ENCODE measurements at regions not wholly inside any gene's neighbourhood (a gene's known extent, or its start where the extent isn't known, plus 50 kb on each side); places are given as distances from the start of the nearest gene placed in this dataset.
"Not testable (repeated sequence)": the region's sequence is repeated elsewhere in the genome, so short reads cannot be mapped to it uniquely, and the experiment has no call there.

DNA sequence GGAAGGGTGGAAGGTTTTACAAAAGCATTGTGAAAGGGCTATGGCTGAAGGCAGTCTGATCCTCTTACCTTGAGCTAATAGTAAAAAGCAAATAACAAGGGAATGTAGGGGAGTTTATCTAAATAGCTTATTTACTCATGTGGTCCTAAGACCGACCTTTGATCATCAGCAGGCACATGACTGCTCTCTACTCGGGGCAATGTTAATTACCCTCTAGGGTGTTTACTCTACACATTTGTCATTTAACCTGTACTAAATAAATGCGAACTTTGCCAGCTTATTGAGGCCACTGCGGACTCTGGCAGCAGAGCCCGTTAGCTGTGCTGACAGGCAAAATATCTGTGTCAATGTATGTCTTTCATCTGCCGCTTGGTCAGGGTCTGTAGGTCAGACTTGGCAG is 768.3 kb upstream of the ATXN7L3B start:
- intact Hi-C loops (cut with DNase I), result no loop called here
- DNase-seq (no peak), ATAC-seq (no peak)

DNA sequence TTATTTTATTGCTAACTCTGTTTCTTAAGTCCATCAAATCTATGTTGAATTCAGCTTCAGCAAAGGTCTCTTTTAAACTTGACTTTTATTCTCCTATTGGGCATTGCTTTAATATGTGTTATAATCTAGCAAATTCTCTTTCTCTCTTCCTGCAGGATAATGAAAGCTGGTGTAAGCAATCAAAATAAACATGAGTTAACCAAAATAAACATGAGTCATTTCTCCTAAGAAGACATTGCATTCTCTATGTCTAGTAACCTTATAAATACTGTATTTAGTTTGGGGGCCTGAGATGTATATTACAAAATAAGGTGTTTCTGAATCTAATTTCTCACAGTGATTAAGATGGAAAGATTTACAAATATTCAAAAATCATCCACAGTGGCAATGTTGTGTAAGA is 739.1 kb upstream of the ATXN7L3B start:
- ATAC-seq, result no peak
- no peak for DNase-seq
- intact Hi-C loops (cut with DNase I), result no loop called here

DNA sequence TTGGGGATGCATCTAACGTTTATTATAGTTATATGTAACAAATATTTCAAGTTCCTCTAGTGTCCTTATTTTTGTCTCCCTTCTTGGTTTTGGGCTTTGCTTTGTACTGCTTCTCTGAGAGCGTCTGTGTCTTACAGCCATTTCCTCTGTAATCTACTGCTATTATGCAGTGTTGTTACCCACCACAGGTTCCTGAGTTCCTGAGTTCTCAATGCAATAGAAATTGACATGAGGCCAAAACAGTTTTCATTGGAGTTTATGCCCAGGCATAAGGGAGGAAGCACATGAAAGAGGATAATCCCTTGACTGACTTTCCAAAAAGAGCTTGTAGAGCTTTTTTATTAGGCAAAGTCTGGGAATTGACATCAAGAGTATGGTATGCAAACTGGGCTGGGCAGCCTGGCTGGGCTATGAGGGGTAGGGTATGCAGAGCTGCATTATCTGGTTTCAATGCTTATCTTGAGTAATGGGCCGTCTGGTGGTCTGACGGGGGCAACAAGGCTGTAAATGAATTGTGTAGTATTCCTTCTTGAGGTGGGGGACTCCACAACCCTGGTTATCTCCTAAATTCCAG is 722.5 kb upstream of the ATXN7L3B start:
- no peak for DNase-seq
- intact Hi-C loops (cut with DNase I), result no loop called here
- no peak for ATAC-seq

DNA sequence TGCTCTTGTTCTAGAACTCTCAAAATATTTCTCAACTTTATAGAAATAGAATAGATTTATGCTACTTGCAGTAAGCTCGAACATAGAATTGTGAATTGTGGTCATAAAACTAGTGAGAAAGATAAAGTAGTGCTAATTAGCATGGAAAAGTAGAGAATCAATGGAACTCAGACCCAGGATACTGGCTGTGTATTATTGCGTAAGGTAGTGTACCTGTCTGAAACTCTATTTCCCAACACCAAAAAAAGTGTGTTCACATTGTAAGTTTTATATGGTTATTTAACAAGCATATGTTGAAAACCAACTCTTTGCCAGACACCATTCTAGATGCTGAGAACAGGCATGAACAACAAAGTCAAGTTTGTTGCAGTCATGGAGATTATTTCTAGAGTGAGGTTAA is 720.5 kb upstream of the ATXN7L3B start:
- DNase-seq, result no peak
- intact Hi-C loops (cut with DNase I), result no loop called here
- no peak for ATAC-seq

DNA sequence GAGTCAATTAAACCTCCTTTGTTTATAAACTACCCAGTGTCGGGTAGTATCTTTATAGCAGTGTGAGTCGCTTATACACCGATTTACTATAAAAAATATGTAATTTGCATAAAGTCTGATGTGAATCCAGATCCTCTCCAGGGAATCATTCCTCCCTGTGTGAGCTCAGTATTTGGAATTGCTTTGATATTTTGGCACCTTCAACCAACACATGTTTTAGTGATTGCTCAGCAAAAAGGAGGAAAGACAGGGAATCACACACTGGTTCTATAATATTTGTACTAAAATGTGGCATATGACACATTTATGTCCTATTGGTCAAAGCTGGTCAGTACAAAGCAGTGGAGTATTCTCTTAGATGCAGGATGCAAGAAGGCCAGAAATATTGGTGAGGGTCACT is 703.9 kb upstream of the ATXN7L3B start:
- intact Hi-C loops (cut with DNase I), result no loop called here
- ATAC-seq (no peak), DNase-seq (no peak)

DNA sequence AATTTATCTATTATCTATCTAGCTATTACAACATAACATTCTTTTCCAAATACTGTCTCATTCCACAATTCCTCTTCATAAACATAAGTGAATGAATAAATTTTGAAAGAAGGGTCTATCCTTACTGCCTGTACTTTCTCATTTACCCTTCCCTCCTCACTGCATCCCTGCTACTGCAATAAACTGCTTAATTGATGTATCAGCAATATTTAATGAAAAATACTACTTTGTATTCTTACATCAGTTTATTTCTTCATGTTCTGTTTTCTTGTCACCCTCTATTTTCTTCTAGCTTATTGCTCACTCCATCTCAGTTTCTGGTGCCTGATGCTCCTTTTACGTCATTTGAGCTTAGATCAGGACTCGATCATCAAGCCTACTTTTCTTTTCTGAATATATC is 695.7 kb upstream of the ATXN7L3B start:
- ATAC-seq, result no peak
- DNase-seq, result no peak
- intact Hi-C loops (cut with DNase I), result no loop called here

DNA sequence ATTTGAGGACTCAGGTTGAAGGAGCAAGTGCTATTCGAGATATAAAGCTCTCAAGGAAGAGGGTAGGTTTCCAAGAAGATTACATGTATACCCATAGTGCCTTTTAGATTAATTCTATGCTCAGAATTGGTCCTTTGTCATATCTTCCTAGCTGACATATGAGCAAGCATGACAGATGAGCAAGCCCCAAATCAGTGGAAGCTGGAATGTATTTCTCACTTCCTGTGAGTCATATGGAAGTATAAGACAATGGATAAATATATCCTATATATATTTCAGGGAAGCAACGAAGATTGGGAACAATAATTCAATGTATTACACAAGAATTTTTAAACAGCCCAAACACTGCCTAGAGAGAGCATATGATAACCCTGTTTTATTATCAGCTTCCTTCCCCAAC is 674.1 kb upstream of the ATXN7L3B start:
- intact Hi-C loops (cut with DNase I), result no loop called here
- ATAC-seq, result no peak
- DNase-seq, result no peak

DNA sequence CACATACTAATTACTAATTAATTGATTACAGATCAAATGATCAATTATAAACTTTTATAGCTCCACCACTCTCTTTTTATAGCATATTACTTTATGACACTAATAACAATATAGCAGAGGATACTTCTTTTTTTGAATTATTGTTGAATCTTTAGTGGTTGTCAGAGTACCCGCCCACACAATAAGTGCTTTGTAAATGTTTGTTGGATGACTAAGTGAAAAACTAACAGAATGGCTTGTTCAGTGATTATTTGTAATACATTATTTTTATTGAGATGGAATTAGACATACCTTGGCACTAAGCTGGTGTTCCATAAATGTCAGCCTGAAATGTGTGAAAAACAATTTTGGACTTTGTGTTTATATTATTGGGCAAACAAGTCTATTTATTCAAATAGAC is 670.5 kb upstream of the ATXN7L3B start:
- ATAC-seq (no peak), DNase-seq (no peak)
- intact Hi-C loops (cut with DNase I), result no loop called here

DNA sequence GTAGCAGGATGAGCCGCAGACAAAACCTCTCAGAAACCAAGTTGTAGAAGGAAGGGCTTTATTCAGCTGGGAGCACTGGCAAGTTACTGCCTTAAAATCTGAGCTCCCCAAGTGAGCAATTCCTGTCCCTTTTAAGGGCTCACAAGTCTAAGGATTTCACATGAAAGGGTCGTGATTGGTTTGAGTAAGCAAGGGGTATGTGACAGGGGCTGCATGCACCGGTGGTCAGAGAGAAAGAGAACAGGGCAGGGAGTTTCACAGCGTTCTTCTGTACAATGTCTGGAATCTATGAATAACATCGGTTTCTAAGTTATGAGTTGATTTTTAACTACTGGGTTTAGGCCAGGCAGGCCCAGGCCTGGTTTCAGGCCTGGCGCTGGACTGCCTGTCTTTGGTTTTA is 660.3 kb upstream of the ATXN7L3B start:
- ATAC-seq; intact Hi-C loops (cut with DNase I); DNase-seq: not testable (repeated sequence)

DNA sequence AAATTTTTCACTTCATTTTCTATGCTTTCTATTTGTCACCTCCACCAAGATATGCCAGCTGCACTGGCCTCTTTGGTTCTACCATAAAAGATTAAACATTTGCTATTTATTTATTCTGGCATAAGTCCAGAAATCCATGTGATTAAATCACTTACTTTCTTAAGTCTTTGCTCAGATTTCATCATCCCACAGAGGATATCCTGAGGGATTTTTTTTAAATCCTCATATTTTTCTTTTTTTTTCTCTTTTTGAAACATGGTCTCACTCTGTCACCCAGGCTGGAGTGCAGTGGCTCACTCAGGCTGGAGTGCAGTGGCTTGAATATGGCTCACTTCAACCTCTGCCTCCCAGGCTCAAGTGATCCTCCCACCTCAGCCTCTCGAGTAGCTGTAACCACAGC is 645.4 kb upstream of the ATXN7L3B start:
- intact Hi-C loops (cut with DNase I), result no loop called here
- DNase-seq (no peak), ATAC-seq (no peak)

DNA sequence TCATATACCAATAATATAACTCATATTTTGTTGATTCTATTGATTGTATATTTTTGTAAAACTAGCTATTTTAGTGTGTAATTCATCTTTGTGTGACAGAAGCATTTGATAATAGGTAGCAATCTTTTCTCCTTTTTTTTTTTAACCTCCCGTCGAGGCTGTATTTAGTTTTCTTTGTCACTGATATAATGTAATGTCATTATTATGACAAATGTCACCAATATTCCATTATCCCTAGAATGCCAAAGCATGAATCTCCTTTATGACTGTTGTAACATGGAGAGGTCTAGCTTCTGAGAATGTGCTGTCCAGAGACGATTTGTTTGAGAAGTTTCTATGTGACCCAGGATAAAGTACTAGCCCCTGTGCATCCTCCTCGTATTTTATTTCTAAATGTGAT is 639.0 kb upstream of the ATXN7L3B start:
- intact Hi-C loops (cut with DNase I), result no loop called here
- DNase-seq (no peak), ATAC-seq (no peak)

DNA sequence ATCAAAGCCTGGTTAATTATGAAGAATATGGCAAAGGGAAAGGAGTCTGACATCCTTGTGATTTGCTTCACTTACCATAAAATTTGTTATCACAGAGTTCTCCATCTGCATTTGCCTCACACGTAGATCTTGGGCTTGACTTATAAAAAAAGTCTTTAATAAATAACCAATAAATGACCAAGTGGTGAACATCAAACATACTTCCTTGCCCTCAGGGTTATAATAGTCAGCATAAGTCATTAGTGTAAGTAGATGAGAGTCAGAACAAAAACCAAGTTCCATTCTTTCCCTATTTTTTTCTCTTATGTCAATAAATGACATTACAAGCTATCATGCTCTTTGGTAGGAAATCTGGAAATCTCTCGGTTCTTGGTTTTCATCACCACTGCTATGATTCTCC is 635.4 kb upstream of the ATXN7L3B start:
- ATAC-seq (no peak), DNase-seq (no peak)
- intact Hi-C loops (cut with DNase I), result no loop called here

DNA sequence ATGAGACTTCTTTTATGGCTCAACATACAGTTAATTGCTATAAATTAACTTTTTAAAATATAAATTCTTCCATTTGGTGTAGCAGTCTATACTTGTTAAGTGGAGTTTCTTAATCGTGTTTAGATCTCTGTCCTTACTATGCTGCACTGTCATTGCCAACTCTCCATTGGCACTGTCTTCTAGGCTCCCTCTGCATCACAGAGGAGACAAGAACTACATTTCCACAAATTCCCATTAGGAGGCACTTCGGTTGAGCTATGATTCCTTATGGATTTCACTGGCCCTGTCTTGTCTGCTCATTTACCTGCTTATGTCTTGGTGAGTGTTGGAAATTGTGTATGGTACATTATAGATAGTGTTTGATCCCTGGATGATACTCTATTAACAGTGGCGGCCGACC is 630.9 kb upstream of the ATXN7L3B start:
- no peak for DNase-seq
- intact Hi-C loops (cut with DNase I), result no loop called here
- ATAC-seq, result no peak

DNA sequence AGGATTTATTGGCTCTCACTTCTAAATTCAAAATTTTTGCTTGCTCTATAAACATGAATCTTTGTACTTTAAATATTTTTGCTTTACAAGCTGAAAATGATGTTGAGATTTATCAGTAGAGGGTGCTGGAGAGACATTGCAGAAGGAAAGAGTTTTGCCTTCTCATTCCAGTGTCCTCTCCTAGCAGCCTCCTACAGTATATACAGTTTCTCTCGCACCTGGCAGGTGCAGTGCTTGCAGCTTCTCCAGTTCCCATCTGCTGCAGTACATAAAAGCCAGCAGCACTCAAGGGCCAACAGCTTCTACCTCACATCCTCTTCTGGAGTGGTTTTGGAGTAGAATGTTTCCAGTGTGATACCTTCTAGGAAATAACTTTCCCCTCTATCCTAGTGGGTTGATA is 601.8 kb upstream of the ATXN7L3B start:
- ATAC-seq (no peak), DNase-seq (no peak)
- intact Hi-C loops (cut with DNase I), result no loop called here

DNA sequence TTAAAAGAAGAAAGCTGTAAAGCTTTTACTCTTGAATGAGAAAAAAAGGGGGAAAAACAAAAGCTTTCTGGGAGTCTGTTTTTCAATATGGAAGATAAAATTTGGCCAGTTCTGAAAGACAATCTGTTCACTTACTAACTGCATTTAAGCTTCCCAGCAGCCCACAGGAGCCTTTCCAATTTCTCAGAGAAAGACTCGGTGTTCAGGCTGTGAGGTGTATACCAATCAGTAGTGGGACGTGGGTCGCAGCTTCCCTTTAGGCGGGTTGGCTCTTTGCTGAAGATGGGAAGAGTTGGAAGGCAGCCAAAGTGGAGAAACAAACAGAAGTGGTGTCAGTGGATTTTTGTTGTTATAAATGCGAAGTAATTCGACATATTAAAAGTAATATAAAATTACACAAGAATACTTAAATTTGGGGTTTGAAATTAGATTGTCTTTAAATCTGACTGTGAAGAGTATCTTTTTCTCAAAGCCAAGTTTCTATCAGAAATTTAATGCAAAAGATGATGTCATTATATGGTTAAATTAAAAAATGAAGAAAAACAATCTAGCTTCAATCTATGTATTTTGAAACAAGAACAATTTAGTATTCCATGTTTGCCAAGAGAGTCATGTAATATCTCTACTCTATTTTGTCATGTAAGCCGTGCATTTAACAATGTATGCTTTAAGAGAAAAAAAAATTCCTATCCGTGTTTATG is 590.2 kb upstream of the ATXN7L3B start:
- intact Hi-C loops (cut with DNase I), result no loop called here
- no peak for ATAC-seq
- DNase-seq, result no peak

DNA sequence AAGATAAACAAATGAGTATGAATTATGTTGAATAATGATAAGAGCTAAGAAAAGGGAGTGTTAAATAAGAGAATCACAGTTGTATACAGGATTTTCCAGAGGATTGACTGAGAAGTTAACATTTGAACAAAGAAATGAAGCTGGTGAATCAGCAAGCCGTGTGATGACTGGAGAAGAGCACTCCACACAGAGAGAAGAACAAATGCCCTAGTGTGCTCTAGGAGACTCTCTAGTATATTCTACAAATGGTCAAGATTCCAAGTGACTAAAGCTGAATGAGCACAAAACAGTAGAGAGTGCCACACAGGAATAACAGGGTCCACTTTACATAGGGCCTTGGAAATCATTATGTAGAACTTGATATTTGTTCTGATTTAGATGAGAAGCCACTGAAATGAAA is 587.1 kb upstream of the ATXN7L3B start:
- no peak for ATAC-seq
- intact Hi-C loops (cut with DNase I), result no loop called here

DNA sequence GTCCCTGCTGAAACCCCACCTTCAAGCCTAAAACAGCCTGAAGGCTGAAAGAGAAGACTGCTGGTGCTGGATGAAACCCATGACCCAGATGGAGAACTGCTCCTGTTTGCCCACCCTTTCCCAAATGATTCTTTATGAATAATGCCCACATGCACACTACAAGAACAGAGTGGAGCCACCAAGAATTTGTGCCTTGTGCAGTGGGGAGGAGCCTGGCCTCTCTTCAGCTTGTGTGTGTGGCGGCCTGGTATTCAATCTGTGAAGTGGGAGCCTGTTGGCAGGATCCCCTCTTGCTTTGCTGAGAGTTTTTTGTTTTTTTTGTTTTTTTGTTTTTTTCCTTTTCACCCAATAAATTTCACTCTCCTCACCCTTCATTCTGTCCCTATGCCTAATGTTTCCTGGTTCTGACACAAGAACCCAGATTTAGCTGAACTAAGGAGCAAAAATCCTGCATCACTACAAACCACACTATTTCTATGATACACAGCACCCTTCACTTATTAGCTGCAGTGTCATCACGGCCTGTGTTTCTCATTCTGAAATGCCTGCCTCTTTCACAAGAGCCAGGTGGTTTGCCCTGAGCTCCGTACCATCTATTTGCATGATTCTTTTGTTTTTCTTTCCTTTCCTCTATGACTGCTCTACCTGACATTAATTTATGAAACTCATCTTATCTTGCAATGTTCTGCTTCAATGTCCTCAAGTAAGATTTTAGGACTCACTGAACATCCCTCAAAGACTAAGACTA is 585.5 kb upstream of the ATXN7L3B start:
- DNase-seq (no peak), ATAC-seq (no peak)
- intact Hi-C loops (cut with DNase I), result no loop called here

More for the DNA sequence above, 587.1 kb upstream of the ATXN7L3B start:
- no peak for DNase-seq

DNA sequence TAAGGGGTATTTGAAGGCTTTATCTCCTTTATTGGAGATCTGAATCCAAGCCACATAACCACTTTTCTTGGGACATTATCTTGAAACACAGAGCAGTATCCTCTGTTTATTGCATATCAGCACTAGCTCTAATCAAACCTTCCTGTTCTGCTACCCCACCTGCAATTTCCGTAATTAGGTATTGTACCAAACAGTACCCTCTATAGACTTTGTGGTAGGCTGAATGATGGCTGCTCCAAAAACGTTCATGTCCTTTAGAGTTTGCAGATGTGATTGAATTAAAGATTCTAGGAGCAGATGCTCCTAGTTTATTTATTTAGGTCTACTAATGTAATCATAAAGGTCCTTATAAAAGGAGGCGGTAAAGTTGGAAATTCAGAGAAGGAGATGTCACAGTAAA is 573.0 kb upstream of the ATXN7L3B start:
- ATAC-seq, result no peak
- intact Hi-C loops (cut with DNase I), result no loop called here
- no peak for DNase-seq

DNA sequence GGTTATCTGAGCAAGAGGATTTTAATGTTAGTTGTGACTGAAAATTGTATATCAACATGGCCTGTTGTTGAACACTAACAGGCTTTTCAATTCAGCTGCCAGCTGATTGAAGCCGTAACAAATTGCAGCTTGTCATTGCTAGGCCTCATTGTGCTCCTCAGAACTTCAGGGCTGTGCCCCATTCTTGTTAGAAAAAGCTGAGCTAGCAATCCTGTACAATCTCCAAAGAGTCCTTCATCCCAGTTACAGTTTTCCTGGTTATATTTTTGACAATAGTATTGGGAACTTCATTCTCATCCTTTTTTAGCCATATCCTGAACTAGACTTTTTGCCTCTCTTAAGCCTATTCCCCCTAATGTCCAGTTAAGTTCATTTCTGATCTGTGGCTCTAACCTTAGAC is 564.1 kb upstream of the ATXN7L3B start:
- intact Hi-C loops (cut with DNase I), result no loop called here
- DNase-seq, result no peak
- no peak for ATAC-seq

DNA sequence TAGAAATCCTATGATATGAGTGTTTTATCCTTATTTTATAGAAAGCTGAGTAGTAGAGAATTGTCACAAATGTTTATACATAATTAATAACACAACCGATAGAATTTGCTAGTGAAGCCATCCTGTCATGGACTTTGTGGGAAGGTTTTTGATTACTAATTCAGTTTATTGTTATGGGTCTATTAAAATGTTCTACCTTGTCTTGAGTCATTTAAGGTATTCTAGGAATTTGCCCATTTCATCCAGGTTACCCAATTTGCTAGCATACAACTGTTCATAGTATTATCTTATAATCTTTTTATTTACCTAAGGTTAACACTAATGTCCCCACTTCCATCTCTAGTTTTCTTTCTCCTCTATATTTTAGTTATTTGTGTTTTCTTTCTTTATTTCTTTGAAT is 553.1 kb upstream of the ATXN7L3B start:
- ATAC-seq (no peak), DNase-seq (no peak)
- intact Hi-C loops (cut with DNase I), result no loop called here

DNA sequence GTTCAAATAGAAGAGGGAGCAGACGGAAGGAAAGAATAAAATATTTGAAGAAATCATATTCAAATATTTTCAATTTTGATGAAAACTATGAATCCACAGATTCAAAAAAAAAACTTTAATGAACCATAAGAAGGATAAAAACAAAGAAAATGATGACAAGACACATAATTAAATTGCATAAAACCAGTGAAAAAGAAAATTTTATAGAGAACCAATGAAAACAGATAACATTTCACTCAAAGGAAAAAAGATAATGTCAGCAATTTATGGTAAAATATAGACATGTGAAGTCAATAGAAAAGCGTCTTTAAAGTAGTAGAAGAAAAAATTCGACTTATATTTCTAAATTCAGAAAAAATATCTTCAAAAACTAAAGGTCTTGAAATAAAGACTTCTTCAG is 546.5 kb upstream of the ATXN7L3B start:
- intact Hi-C loops (cut with DNase I), result no loop called here
- ATAC-seq, result no peak
- DNase-seq, result no peak

All from left cardiac atrium (tissue), 4 donors.